HG02623 (cell line): ENCODE measurements at regions not wholly inside any gene's neighbourhood (a gene's known extent, or its start where the extent isn't known, plus 50 kb on each side); places are given as distances from the start of the nearest gene placed in this dataset.
"Not testable (repeated sequence)": the region's sequence is repeated elsewhere in the genome, so short reads cannot be mapped to it uniquely, and the experiment has no call there.

ENCODE experiments used
- ATAC-seq: cut with Tn5 transposase; IDR thresholded peaks from one replicate; pipeline ENCODE4 v1.9.1; 2021; ENCODE audit warnings: moderate library complexity; ENCODE audit not compliant: unreplicated experiment

GRCh38 chr22:23397613-23398567, 182.2 kb downstream of the IGLL1 start:
- ATAC-seq = no peak

- ATAC-seq = no peak
These were observed 183.0 kb downstream of the IGLL1 start for GRCh38 chr22:23397008-23397612.

GRCh38 chr22:23396362-23397007, 183.6 kb downstream of the IGLL1 start:
- no peak for ATAC-seq

GRCh38 chr22:23395530-23396361, 184.3 kb downstream of the IGLL1 start:
- no peak for ATAC-seq

GRCh38 chr22:23394525-23395326, 185.4 kb downstream of the IGLL1 start:
- ATAC-seq = no peak

GRCh38 chr22:23393721-23394320, 186.3 kb downstream of the IGLL1 start:
- ATAC-seq = no peak

- not testable (repeated sequence) for ATAC-seq
These were observed 186.9 kb downstream of the IGLL1 start for GRCh38 chr22:23393199-23393598.

- no peak for ATAC-seq
These were observed 187.5 kb downstream of the IGLL1 start for GRCh38 chr22:23392420-23393121.

GRCh38 chr22:23391022-23391421, 189.1 kb downstream of the IGLL1 start:
- no peak for ATAC-seq

GRCh38 chr22:23389271-23390071, 190.6 kb downstream of the IGLL1 start:
- ATAC-seq = no peak

- no peak for ATAC-seq
These were observed 191.6 kb downstream of the IGLL1 start for GRCh38 chr22:23388517-23388890.

GRCh38 chr22:23387827-23388516, 192.1 kb downstream of the IGLL1 start:
- ATAC-seq = no peak

- no peak for ATAC-seq
These were observed 193.1 kb downstream of the IGLL1 start for GRCh38 chr22:23386822-23387580.

GRCh38 chr22:23385678-23386631, 194.1 kb downstream of the IGLL1 start:
- ATAC-seq = no peak

GRCh38 chr22:23384923-23385677, 195.0 kb downstream of the IGLL1 start:
- ATAC-seq = no peak
